Left ventricle myocardium inferior (tissue), 1 donor: ENCODE measurements at regions not wholly inside any gene's neighbourhood (a gene's known extent, or its start where the extent isn't known, plus 50 kb on each side); places are given as distances from the start of the nearest gene placed in this dataset.
A peak's percentile ranks its signal among the peaks of the same experiment; 100 is the strongest.
"Not testable (repeated sequence)": the region's sequence is repeated elsewhere in the genome, so short reads cannot be mapped to it uniquely, and the experiment has no call there.

ENCODE experiments used
- DNase-seq: peaks from one replicate; pipeline ENCODE4 v3.0.0-alpha.2; 2020
- H3K27ac ChIP-seq: fragments of 200-600 bp; replicated peaks from 2 replicates; pipeline ENCODE4 v1.8.0; 2021
- H3K27me3 ChIP-seq: fragments of 200-600 bp; 2 replicates; pipeline ENCODE4 v1.8.0; 2021; ENCODE audit warnings: low read depth
- H3K36me3 ChIP-seq: fragments of 200-600 bp; 2 replicates; pipeline ENCODE4 v1.8.0; 2021
- H3K4me1 ChIP-seq: fragments of 200-600 bp; 2 replicates; pipeline ENCODE4 v1.8.0; 2021
- H3K4me3 ChIP-seq: fragments of 200-600 bp; 2 replicates; pipeline ENCODE4 v1.8.0; 2021; ENCODE audit warnings: mild to moderate bottlenecking, moderate library complexity
- H3K9me3 ChIP-seq: fragments of 200-600 bp; replicated peaks from 2 replicates; pipeline ENCODE4 v1.8.0; 2021
- intact Hi-C: fragments of 100-400 bp; cut with micrococcal nuclease; formaldehyde crosslinking; loops from one replicate; pipeline ENCODE4 v1.11.0; 2022
- TF ChIP-seq, protein P1 (sequence below): fragments of 200-600 bp; IDR thresholded peaks from 2 replicates; pipeline ENCODE4 v1.8.0; 2021; ENCODE audit warnings: antibody characterized with exemption, mild to moderate bottlenecking, borderline replicate concordance
- donor health status: DM: no; HTN: yes; CAD: no; lungs with severe emphysema.

- no peak for DNase-seq
- no peak overlapping the region for H3K4me3 ChIP-seq
- peak overlapping the region; percentile 41 for H3K27ac ChIP-seq
- no peaks in the 10 kb centered on the region for H3K27me3 ChIP-seq
- TF ChIP-seq, protein P1, sequence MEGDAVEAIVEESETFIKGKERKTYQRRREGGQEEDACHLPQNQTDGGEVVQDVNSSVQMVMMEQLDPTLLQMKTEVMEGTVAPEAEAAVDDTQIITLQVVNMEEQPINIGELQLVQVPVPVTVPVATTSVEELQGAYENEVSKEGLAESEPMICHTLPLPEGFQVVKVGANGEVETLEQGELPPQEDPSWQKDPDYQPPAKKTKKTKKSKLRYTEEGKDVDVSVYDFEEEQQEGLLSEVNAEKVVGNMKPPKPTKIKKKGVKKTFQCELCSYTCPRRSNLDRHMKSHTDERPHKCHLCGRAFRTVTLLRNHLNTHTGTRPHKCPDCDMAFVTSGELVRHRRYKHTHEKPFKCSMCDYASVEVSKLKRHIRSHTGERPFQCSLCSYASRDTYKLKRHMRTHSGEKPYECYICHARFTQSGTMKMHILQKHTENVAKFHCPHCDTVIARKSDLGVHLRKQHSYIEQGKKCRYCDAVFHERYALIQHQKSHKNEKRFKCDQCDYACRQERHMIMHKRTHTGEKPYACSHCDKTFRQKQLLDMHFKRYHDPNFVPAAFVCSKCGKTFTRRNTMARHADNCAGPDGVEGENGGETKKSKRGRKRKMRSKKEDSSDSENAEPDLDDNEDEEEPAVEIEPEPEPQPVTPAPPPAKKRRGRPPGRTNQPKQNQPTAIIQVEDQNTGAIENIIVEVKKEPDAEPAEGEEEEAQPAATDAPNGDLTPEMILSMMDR = no peak
- peaks cover 50% of the 10 kb centered on the region for H3K4me1 ChIP-seq
- H3K36me3 ChIP-seq = no peaks in the 10 kb centered on the region
- no peaks in the 10 kb centered on the region for H3K9me3 ChIP-seq
- intact Hi-C loops = no loop called here
These were observed 80.1 kb downstream of the UTRN start for GRCh38 chr6:144365271-144365670.

- H3K27me3 ChIP-seq, H3K27ac ChIP-seq, H3K9me3 ChIP-seq, H3K4me3 ChIP-seq, DNase-seq, intact Hi-C loops, H3K36me3 ChIP-seq: not testable (repeated sequence)
- H3K4me1 ChIP-seq = peaks cover 28% of the 10 kb centered on the region
These were observed 84.6 kb downstream of the UTRN start for GRCh38 chr6:144369696-144370095.

DNA sequence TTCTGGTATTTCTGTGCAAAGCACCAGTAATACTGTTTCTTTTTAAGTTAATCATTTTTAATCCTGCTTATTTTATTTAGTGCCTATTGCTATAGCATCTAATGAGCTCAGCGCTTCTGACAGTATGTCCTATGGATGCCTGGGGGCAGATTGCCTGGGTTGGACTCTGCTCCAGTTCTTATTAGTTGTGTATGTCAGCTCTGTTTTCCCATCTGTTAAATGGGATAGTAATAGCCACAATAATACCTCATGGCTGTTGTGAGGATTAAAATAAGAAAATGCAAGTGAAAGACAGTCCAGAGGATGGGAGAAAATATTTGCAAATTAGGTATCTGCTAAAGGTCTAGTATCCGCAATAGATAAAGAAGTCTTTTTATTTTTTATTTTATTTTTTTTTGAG, 87.0 kb downstream of the UTRN start:
- intact Hi-C loops = no loop called here

DNA sequence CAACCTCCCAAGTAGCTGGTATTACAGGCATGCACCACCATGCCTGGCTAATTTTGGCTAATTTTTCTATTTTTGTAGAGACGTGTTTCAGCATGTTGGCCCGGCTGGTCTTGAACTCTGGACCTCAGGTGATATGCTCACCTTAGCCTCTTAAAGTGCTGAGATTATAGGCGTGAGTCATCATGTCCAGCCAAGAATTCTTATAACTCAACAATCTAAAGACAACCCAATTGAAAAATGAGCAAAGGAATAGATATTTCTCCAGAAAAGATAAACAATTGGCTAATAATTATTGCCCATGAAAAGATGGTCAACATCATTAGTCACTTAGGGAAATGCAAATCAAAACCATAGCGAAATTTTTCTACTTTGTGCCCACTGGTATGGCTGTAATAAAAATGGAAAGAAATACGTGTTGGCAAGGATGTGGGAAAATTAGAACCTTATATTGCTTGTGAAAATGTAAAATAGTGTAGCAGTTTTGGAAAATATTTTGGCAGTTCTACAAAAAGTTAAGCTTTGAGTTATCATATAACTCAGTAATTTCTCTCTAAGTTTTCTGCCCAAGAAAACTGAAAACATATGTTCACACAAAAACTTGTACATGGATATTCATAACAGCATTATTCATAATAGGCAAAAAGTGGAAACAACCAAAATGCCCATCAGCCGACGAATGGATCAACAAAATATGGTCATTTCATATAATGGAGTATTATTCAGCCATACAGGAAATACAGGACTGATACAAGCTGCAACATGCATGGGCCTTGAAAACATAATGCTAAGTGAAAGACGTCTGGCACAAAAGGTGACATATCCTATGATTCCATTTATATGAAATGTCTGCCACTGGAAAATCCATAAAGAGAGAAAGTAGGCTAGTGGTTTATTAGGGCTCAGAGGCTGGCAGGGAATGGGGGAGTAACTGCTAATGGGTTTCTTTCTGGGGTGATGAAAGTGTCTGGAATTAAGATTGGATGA, 87.8 kb downstream of the UTRN start:
- intact Hi-C loops = no loop called here
- Histone ChIP-seq H3K36me3 (no peaks in the 10 kb centered on the region), H3K4me1 (peaks cover 43% of the 10 kb centered on the region), H3K4me3 (no peak overlapping the region), H3K27ac (no peak overlapping the region), H3K9me3 (no peaks in the 10 kb centered on the region), H3K27me3 (no peaks in the 10 kb centered on the region)
- DNase-seq = no peak
- TF ChIP-seq, protein P1 = no peak

More for the DNA sequence above, 87.0 kb downstream of the UTRN start:
- Histone ChIP-seq H3K27ac (peak overlapping the region; percentile 17), H3K36me3 (no peaks in the 10 kb centered on the region), H3K4me1 (peaks cover 36% of the 10 kb centered on the region), H3K9me3 (no peaks in the 10 kb centered on the region), H3K4me3 (no peak overlapping the region), H3K27me3 (no peaks in the 10 kb centered on the region)
- TF ChIP-seq, protein P1 = no peak
- no peak for DNase-seq

DNA sequence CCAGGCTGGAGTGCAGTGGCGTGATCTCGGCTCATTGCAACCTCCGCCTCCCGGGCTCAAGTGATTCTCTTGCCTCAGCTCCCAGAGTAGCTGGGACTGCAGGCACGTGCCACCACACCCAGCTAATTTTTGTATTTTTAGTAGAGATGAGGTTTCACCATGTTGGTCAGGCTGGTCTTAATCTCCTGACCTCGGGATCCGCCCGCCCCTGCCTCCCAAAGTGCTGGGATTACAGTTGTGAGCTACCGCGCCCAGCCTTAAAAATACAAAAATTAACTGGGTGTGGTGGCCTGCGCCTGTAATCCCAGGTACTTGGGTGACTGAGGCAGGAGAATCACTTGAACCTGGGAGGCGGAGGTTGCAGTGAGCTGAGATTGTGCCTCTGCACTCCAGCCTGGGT, 89.4 kb downstream of the UTRN start:
- H3K27me3 ChIP-seq, H3K4me3 ChIP-seq, DNase-seq, H3K36me3 ChIP-seq, intact Hi-C loops, H3K9me3 ChIP-seq, H3K27ac ChIP-seq: not testable (repeated sequence)
- H3K4me1 ChIP-seq = peaks cover 60% of the 10 kb centered on the region

DNA sequence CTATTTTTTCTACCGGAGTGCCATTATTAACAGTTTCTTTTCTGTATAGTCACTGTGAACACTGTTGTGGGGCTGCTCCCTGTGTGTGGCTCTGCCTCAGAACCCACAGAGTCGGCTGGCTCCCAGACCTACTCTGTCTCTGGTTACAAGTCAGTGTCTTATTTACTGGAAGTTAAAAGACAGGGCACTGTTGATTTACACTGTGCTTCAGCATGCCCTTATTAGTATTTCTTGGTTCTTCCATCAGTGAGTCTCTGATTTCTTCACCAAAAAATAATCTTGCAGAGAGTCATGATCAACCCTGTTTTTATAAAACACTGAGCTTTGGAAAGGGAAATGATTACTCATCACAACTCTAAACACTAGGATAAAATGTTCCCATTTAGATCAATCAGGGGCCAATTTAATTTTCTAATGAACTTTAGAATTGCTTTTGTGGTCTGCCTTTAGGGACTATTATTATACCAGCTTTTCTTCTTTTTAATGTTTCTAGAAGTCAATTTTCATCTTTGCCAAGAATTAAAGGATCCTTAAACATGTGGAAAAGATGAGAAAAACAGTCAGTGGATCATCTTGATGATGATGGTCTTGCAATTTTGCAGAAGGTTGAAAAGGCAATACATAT, 92.6 kb downstream of the UTRN start:
- intact Hi-C loops = no loop called here
- H3K27me3 ChIP-seq = no peaks in the 10 kb centered on the region
- no peak for DNase-seq
- peaks cover 10% of the 10 kb centered on the region for H3K9me3 ChIP-seq
- peak overlapping the region; percentile 16 for H3K27ac ChIP-seq
- TF ChIP-seq, protein P1 = no peak
- H3K36me3 ChIP-seq = no peaks in the 10 kb centered on the region
- no peak overlapping the region for H3K4me3 ChIP-seq
- H3K4me1 ChIP-seq = peaks cover 52% of the 10 kb centered on the region
